ENCODE measurements at regions not wholly inside any gene's neighbourhood (a gene's known extent, or its start where the extent isn't known, plus 50 kb on each side); places are given as distances from the start of the nearest gene placed in this dataset.

DNA sequence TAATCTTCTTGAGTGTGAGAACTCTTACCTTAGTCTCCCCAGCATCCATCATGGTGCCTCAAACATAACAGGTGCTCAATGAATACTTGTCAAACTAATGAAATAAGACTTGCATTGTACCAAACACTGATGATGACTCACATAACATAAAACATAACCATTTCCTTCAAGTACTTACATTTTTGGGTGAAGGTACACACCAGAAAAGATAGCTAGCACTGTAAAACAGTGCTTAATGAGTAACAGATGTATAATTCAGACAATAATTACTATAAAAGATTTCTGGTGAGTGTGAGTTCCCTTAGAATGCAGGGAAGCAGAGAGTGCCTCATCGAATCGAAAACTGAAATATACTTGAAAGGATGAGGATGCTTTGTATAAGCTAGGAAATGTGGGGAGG is 70.1 kb upstream of the HCCS start:
- TF ChIP-seq REST (IDR thresholded peaks at IDR 0.05) (no peak), TAF1 (conservative IDR thresholded peaks at IDR 0.05) (no peak), GABPA (IDR thresholded peaks at IDR 0.05 in 1 of 2, conservative IDR thresholded peaks at IDR 0.05 in 1 of 2) (no peak), YY1 (IDR thresholded peaks at IDR 0.05) (no peak), JUND (IDR thresholded peaks at IDR 0.05) (no peak), FOXA1 (IDR thresholded peaks at IDR 0.05) (no peak)
- TF ChIP-seq, protein P1, sequence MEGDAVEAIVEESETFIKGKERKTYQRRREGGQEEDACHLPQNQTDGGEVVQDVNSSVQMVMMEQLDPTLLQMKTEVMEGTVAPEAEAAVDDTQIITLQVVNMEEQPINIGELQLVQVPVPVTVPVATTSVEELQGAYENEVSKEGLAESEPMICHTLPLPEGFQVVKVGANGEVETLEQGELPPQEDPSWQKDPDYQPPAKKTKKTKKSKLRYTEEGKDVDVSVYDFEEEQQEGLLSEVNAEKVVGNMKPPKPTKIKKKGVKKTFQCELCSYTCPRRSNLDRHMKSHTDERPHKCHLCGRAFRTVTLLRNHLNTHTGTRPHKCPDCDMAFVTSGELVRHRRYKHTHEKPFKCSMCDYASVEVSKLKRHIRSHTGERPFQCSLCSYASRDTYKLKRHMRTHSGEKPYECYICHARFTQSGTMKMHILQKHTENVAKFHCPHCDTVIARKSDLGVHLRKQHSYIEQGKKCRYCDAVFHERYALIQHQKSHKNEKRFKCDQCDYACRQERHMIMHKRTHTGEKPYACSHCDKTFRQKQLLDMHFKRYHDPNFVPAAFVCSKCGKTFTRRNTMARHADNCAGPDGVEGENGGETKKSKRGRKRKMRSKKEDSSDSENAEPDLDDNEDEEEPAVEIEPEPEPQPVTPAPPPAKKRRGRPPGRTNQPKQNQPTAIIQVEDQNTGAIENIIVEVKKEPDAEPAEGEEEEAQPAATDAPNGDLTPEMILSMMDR (IDR thresholded peaks at IDR 0.05; ENCODE audit: low read depth, low read length, missing input control) = no peak
